Activated CD4-positive, alpha-beta T cell treated with anti-CD3 and anti-CD28 coated beads, Interleukin-2, amount 50 U/mL, for 16 hours (primary cell): ENCODE measurements at regions not wholly inside any gene's neighbourhood (a gene's known extent, or its start where the extent isn't known, plus 50 kb on each side); places are given as distances from the start of the nearest gene placed in this dataset.

Source experiments
- DNase-seq: peaks from one replicate; pipeline ENCODE4 v3.0.0-alpha.2; 2020

DNA sequence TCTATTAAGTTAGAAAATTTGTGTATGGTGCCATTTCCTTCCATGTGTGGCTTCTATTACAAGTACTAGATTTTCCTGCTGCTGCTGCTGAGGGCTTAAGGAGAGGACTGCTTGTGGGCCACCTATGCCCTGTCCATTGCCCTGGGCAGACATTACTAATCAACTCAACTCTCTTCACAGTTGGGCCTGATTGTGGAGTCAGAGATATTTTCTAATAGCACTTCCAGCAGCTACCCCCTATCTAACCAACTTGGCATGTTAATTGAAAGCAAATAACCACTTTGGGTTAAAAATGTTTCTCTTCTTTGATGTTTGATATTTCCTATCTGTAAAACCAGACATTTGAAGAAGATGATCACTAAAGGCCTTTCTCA is 242.0 kb downstream of the EDEM1 start:
- no peak for DNase-seq

DNA sequence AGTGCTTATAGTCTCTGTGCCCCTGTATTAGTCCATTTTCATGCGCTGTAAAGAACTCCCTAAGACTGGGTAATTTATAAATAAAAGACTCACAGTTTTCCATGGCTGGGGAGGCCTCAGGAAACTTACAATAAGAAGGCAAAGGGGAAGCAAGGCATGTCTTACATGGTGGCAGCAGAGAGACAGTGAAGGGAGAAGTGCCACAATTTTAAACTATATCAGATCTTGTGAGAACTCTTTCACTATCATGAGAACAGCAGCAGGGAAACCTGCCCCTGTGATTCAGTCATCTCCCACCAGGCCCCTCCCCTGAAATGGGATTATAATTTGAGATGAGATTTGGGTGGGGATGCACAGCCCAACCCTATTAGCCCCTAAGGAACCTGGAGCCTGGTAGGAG is 243.2 kb downstream of the EDEM1 start:
- DNase-seq, result no peak

DNA sequence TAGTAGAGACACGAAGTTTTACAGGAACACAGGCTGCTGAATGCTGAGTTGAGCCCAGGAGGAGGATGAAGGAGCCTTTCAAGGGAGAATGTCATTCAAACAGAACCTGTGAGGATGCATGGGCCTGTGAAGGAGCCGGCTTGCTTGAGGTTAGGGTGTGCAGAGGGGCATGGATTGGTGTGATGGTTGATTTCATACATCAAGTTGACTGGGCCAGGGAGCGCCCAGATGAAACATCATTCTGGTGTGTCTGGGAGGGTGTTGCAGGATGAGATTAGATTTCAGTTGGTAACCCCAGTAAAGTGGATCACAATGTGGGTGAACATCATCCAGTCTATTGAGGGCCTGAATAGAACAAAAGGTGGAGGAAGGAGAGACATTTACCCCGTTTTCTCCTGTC is 243.6 kb downstream of the EDEM1 start:
- DNase-seq, result no peak

DNA sequence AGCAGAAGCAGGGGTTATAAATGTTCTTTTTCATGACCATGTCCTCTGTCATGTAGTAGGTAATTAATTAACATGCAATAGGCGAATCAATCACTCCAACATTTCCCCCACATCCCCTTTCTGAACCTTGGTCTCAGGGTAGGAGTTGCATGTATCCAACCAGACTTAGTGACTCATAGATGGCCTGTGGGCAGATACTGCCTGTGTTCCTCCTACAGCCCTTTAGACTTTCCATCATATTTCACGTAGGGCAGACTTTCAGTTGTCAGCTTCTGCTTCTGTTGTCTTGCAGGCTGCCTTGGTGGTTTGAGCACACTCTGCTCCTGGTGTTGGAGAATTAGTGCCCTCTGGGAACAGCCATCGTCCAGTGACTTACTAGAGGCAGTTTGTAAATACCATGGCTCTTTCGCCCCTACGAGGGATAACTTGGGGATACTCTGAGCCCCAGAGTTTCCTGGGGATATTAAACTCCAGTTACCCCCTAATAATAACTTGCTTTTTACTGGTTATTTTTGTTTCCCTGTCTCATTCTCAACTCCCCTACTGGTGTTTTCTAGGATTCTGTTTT is 244.4 kb downstream of the EDEM1 start:
- DNase-seq, result no peak

DNA sequence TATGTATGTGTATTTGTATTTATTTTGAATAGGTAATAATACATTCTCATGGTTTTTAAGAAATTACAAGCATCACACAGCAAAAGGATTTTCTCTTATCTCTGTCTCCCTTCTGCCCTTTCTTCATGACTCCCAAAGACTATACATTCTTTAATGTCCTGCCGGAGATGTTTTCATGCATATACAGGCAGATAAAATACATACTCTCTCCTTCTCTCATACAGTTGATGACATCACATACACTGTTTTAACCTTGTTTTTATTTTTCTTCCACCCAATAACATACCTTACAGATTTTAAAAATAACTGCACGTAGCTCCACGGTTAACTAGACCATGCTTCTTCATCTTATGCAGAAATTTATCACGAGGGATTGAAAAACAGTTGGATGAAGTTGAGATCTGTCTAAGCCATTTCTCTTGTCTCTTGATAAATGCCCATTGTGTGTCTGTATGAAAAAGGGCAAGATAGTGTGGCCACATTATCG is 249.8 kb downstream of the EDEM1 start:
- DNase-seq, result no peak

DNA sequence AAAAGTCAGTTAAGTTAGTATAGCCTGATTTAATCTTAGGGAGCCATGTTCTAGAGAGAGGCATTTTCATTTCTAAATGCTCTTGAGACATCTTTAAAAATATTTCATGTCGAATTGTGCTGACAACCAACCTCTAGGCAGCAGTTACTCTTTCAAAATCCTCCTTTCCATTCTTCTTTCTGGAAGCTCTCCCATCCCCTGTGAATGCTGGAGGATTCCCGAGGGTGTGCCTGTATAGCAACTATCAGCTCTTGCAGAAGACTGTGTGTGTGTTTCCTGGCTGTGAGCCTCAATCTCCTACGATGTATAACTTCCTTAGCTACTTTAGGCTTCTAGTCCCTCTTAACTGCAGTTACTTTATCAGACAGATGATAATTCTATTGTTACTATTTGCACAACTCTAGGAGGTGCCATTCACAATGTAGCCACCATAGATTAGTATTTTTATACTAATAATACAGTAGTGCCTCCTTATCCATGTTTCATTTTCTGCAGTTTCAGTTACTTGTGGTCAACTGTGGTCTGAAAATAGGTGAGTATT is 250.3 kb downstream of the EDEM1 start:
- no peak for DNase-seq

DNA sequence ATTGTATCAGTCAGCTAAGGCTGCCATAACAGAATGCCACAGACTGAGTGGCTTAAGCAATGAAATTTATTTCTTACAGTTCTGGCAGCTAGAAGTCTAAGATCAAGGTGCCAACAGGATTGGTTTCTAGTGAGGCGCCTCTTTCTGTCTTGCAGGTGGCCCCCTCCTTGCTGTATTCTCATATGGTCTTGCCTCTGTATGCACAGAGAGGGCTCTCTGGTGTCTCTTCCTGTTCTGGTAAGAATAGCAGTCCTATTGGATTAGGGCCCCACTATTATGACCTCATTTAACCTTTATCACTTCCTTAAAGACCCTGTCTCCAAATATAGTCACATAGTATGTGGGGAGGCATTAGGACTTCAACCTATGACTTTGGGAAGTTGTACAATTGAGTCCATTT is 253.9 kb downstream of the EDEM1 start:
- no peak for DNase-seq

DNA sequence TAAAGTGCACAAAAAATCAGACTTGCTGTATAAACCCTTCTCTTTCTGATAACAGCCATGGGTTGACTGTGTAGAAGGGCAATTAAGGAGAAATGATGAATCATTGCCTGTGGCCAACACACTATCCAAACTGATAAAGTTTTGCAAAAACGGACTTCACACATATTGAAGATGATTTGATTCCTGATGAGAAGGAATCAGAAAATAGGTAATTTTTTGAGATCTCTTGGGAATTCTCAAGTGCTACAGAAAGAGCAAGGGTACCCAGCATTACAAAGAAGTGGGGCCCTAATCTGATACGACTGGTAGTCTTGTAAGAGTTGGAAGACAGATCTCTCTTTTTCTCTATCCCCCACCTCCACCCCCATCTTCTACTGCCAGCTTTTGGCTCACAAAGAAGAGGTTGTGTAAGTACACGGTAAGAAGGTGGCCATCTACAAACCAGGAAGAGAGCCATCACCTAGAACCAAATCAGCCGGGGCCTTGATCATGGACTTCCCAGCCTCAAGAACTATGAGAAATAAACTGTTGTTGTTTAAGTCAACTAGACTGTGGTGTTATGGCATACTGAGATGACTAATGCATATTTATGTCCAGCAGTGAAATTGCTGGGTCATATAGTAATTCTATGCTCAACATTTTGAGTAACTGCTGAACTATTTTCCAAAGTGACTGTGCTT is 254.7 kb downstream of the EDEM1 start:
- no peak for DNase-seq

DNA sequence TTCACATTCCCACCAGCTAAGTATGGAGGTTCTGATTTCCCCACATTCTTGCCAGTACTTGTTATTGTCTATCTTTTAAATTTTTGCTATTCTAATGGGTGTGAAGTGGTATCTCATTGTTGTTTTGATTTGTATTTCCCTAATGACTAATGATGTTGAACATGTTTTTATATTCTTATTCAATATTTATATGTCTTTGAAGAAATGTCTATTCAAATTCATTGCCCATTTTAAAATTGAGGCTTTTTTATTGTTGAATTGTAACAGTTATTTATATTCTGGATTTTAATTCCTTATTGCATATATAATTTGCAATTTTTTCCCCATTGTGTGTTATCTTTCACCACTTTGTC is 255.3 kb downstream of the EDEM1 start:
- DNase-seq, result no peak

DNA sequence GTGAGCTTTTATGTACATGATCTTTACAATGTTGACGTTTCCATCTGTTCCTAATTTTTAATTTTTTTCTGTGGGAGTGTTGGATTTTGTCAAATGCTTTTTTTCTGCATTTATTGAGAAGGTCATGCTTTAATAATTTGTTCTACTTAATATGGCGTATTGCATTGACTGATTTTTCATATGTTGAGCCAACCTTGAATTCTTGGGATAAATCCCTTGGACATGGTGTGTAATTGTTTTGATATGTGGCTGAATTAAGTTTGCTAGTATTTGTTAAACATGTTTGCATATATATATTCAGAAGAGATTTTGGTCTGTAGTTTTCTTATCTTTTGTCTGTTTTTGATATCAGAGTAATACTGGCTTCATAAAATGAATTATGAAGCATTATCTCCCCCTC is 256.7 kb downstream of the EDEM1 start:
- no peak for DNase-seq

DNA sequence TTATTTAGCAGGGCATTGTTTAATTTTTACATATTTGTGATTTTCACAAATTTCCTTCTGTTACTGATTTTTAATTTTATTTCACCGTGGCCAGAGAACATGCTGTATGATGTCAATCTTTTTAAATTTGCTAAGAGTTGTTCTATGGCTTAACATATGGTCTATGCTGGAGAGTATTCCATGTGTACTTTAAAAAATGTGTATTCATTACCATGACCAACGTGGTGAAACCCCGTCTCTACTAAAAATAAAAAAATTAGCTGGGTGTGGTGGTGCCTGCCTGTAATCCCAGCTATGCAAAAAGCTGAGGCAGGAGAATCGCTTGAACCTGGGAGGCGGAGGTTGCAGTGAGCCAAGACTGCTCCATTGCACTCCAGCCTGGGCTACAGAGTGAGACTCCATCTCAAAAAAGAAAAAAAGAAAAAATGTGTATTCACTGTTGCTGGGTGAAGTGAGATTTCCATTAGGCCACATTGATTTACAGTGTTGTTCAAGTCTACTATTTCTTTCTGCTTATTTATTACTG is 258.2 kb downstream of the EDEM1 start:
- DNase-seq, result no peak

DNA sequence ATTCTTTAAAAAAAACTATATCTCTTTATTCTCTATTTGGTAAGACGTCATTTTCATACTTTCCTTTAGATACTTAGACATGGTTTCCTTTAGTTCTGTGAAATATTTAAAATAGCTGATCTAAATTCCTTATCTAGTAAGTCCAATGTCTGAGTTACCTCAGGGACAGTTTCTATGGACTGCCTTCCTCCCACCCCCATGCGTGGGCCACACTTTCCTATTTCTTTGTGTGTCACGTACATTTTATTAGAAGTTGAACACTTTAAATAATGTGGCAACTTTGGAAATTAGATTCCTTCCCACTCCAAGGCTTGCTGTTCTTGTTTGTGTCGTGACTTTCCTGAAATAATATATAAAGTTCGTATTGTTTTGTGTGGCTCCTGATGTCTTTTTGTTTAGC is 260.7 kb downstream of the EDEM1 start:
- no peak for DNase-seq

DNA sequence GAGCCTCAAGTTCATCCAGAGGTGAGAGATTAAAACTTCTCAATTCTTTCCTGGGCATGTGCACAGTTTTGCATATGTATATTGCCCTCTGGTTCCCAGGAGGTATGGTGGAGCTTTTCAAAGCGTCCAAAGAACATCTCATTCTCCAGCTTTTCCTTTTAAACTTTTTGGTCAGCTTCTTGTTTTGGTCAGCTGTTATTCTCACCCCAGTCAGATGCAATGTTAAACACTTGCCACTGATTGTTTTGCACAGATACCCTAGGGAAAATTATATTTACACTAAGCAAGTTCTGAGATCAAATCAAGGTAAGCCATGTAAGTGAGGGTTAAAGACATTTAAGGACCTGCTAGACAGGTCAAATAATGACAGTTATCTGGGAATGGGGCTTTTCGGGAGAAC is 261.3 kb downstream of the EDEM1 start:
- no peak for DNase-seq

DNA sequence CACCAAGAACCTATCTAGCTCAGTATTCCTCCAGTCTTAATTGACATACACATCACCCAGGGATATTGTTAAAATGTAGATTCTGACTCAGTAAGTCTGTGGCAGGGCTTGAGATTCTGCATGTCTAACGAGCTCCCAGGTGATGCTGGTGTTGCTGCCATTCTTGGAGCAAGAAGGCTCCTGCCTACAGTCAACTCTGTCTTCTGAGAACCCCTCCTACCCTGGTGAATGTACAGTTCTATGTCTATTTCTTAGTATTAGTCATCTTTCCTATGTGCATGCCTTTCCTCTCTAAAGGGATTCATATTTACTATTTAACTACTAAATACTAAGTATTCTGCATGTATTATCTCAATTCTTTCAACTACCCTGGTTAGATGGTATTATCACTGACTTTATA is 268.7 kb downstream of the EDEM1 start:
- peak; percentile 12 for DNase-seq

DNA sequence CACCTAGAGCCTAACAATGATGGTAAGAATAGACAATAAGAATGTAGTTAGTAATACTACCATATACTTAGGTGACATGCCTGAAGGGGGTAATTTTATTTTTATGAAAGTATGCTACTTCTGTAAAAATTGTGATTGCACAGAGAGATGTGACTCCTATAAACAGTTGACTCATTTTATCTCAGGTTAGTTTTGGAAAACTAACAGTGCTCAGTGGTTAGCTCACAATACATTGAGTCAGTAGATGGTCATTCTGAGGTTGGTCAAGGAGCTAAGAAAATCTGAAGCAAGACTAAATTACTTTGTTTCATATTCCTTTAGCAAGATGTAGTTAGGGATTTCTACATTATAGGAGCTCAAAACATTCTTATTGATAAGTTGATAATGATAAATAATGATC is 271.0 kb downstream of the EDEM1 start:
- DNase-seq, result no peak

DNA sequence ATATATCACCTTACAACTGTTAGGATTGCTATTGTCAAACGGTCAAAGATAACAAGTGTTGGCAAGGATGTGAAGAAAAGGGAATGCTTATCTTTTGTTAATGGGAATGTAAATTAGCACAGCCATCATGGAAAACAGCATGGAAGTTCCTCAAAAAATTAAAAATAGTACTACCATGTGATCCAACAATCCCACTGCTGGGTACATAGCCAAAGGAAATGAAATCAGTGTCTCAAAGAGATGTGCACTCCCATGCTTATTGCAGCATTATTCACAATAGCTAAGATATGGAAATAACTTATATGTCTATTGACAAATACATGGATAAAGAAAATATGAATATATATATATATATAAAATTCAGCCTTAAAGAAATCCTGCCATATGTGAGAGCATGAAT is 274.6 kb downstream of the EDEM1 start:
- DNase-seq, result no peak

DNA sequence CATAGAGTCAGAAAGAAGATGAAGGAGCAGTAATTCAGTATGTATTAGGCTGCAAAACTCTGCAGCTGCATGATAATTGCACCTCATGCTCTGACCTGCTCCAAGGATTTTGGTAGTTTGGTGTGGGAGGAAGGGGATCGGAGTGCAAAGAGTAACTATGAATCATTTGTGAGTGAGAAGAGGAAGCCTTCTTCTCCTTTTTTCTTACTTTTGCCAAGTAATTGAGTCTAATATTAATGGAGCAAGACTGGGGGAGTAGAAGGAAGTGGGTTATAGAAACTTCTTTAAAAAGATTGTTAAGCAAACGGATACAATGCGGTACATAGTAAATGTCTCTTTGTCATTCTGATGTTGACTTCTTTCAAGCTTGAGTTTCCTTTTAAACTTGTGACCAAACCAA is 276.5 kb downstream of the EDEM1 start:
- no peak for DNase-seq

DNA sequence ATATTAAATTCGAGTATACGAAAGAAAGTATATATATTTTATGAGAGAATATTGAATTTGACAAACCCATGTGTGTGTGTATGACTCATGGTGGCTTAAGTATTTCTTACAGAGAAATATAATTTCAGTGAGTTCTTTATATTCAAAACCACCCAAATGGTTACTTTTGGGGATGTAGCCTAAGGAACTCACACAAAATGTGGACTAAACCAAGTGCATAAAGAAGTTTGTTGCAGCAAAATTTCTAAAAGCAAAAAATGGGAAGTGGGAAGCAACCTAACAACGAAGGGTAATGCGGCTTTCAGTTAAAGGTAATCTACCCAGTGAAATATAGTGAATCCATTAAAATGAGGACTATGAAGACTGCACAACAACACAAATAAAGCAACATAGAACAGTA is 277.1 kb downstream of the EDEM1 start:
- DNase-seq, result no peak

DNA sequence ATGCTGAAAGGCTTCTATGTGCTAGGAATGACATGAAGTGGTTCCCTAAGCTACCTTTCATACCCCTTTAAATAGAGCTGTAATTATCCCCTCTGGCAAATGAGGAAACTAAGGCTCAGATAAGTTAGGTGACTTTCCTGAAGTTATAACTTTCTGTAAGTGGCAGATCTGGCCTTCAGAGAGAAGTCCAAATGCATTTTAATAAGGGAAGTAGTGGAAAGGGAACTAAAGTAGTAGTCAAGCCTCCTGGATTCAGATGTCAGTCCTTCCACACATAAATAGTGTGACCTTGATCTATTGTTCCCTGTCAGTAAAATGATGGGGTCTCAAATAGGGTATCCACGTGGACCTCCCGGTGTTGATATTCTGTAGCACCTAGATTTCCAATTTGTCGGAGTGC is 277.7 kb downstream of the EDEM1 start:
- no peak for DNase-seq

DNA sequence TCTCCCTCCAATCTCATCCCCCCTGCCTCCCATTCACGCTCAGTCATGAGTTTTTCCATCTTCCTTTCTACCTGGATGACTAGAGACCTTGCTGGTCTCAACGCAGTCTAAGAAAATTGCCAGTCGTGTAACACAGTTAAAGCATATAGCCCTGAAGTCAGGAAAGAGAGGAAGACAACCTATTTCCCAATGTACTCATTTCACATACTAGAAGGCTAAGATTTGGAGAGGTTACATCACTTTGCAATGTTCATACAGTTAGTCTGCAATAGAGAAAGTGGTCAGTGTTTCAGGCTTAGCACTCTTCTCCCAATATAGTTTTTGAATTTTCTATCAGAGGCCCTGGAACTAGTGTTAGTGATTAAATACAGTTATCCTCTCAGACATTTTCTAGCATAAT is 278.6 kb downstream of the EDEM1 start:
- no peak for DNase-seq

DNA sequence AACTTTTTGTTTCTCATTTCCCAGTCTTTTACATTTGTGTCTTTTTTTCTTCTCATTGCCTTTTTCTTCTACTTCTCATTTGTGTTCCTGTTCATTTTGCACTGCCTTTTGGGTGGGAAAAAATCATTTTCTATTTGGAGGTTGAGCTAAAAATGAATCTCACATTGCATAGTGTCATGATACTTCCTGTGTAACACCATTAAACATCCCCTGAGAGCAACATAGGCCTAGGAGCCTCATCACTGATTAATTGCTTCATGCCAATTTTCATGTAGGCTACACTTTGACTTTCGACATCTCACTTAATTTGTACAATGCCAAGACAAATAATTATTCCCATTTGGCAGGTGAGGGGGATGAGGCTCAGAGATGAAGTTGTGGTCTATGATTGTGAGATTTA is 279.2 kb downstream of the EDEM1 start:
- DNase-seq, result no peak

DNA sequence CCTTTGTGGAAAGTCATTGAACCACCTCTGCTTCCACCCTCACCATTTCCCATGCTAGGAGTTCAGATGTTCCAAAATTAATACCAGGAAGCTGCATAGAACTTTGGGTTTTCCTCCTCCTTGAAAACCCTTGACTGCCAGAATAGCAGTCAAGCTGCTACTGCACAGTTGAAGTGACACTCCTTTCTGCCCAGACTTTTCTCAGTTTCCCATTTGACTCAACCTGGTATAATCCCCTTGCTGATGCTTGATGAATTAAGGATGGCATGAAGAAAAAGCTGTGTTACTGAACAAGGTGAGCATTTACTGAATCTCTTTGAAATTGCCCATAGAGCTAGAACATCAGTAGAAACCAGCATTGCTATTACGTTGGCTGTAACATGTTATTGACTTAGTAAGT is 286.0 kb downstream of the EDEM1 start:
- no peak for DNase-seq

DNA sequence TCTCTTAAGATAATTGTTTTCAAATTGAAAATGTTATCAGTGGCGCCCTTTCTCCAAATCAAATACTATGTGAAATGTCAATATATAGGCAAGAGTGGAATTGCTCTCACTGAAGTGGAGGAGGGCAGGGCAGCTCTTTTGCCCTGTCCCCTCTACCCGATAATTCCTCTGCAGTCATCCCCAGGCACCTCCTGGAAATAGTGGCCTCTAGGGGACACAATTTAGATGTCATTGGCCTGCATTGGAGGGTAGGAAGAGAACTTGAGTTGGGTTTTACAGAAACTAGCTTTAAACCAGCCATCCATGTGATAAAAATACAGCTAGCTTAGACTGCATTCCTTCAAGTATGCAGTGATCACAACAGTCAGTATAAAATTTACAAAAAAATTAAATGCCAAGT is 288.9 kb downstream of the EDEM1 start:
- DNase-seq, result no peak

DNA sequence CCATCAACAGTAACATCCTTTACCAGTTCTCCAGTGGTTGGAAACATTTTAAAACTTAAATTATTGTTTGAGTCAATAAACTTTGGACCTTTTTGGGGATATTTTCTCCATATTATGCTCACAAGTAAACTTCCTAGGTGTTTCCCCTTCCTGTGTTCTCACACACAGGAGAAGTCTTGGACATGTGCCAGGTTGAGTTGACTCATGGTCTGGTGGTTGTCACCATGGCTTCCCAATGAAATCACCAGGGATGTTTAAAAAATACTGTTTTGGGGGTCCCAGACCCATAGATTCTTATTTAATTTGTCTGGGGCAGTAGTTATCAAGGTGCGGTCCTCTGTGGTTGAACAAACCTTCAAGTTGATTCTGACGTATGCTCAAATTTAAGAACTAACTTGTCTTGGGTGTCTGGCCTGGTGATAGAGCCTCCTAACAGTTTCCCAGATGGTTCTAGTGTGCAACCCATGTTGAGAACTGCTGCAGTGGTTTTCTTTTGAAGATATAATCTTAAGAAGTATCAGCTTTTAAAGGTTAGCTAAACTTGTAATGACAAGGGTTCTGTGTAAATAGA is 291.8 kb downstream of the EDEM1 start:
- DNase-seq, result no peak

DNA sequence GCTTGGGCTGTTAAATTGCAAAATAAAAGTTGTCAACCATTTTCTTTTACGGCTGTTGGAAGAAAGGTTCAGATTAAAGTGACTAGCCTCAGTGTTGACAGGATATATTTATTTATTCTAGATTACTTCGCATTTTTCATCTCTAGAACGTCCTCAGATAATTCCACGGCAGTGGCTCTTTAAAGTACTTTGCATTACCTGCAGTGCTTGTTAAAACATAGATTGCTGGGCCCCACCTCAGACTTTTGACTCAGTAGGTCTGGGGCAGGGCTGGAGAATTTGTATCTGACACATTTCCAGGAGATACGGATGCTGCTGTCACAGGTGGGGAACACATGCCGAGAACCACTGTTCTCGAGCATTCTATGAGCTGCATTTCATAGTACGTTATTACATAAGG is 292.7 kb downstream of the EDEM1 start:
- DNase-seq, result no peak
